ENCODE measurements at regions not wholly inside any gene's neighbourhood (a gene's known extent, or its start where the extent isn't known, plus 50 kb on each side); places are given as distances from the start of the nearest gene placed in this dataset.

- Mint-ChIP-seq H3K36me3 (ENCODE audit: low read depth) (no peaks in the 10 kb centered on the region), H3K27me3 (ENCODE audit: low read depth) (peaks cover 7% of the 10 kb centered on the region), H3K4me1 (peaks cover 7% of the 10 kb centered on the region), H3K9me3 (no peaks in the 10 kb centered on the region), H3K4me3 (no peak overlapping the region), H3K27ac (peak overlapping the region in 2 of 3 experiments; percentile 6 to 15)
- peak; percentile 84 to 86 (median 85) for TF ChIP-seq CTCF (IDR thresholded peaks at IDR 0.05; ENCODE audit: unreplicated experiment in 3 of 3)
Measured at GRCh38 chr3:8110966-8111798, 390.4 kb upstream of the LMCD1 start.

GRCh38 chr3:8112587-8112986 is 389.0 kb upstream of the LMCD1 start:
- no peak overlapping the region for H3K4me3 Mint-ChIP-seq
- no peak overlapping the region for H3K27ac Mint-ChIP-seq
- TF ChIP-seq CTCF (IDR thresholded peaks at IDR 0.05; ENCODE audit: unreplicated experiment in 3 of 3), result no peak
- H3K4me1 Mint-ChIP-seq, result peaks cover 7% of the 10 kb centered on the region
- no peaks in the 10 kb centered on the region for H3K36me3 Mint-ChIP-seq (ENCODE audit: low read depth)
- H3K9me3 Mint-ChIP-seq, result no peaks in the 10 kb centered on the region
- peaks cover 7% of the 10 kb centered on the region for H3K27me3 Mint-ChIP-seq (ENCODE audit: low read depth)

GRCh38 chr3:8113626-8114025 is 388.0 kb upstream of the LMCD1 start:
- Mint-ChIP-seq H3K9me3 (peaks cover 4% of the 10 kb centered on the region), H3K36me3 (ENCODE audit: low read depth) (no peaks in the 10 kb centered on the region), H3K27me3 (ENCODE audit: low read depth) (peaks cover 7% of the 10 kb centered on the region), H3K4me3 (no peak overlapping the region), H3K27ac (no peak overlapping the region), H3K4me1 (peaks cover 7% of the 10 kb centered on the region)
- TF ChIP-seq CTCF (IDR thresholded peaks at IDR 0.05; ENCODE audit: unreplicated experiment in 3 of 3), result no peak

- TF ChIP-seq CTCF (IDR thresholded peaks at IDR 0.05; ENCODE audit: unreplicated experiment in 3 of 3), result no peak
- Mint-ChIP-seq H3K36me3 (ENCODE audit: low read depth) (no peaks in the 10 kb centered on the region), H3K27me3 (ENCODE audit: low read depth) (peaks cover 11% of the 10 kb centered on the region), H3K4me3 (no peak overlapping the region), H3K27ac (peak overlapping the region; percentile 64 to 74 (median 65)), H3K9me3 (peaks cover 5% of the 10 kb centered on the region), H3K4me1 (peaks cover 14% of the 10 kb centered on the region)
Measured at GRCh38 chr3:8128686-8129085, 372.9 kb upstream of the LMCD1 start.

- no peak for TF ChIP-seq CTCF (IDR thresholded peaks at IDR 0.05; ENCODE audit: unreplicated experiment in 3 of 3)
- no peak overlapping the region for H3K27ac Mint-ChIP-seq
- H3K36me3 Mint-ChIP-seq (ENCODE audit: low read depth), result no peaks in the 10 kb centered on the region
- peaks cover 7% of the 10 kb centered on the region for H3K9me3 Mint-ChIP-seq
- no peak overlapping the region for H3K4me3 Mint-ChIP-seq
- peaks cover 16% of the 10 kb centered on the region for H3K27me3 Mint-ChIP-seq (ENCODE audit: low read depth)
- H3K4me1 Mint-ChIP-seq, result no peaks in the 10 kb centered on the region
Measured at GRCh38 chr3:8136553-8136952, 365.1 kb upstream of the LMCD1 start.

GRCh38 chr3:8143186-8143585 is 358.4 kb upstream of the LMCD1 start:
- H3K27me3 Mint-ChIP-seq (ENCODE audit: low read depth), result no peaks in the 10 kb centered on the region
- no peaks in the 10 kb centered on the region for H3K4me1 Mint-ChIP-seq
- no peak overlapping the region for H3K27ac Mint-ChIP-seq
- no peaks in the 10 kb centered on the region for H3K36me3 Mint-ChIP-seq (ENCODE audit: low read depth)
- no peak overlapping the region for H3K4me3 Mint-ChIP-seq
- H3K9me3 Mint-ChIP-seq, result peaks cover 4% of the 10 kb centered on the region
- TF ChIP-seq CTCF (IDR thresholded peaks at IDR 0.05; ENCODE audit: unreplicated experiment in 3 of 3), result no peak

Measured in nephron (organoid).